SK-N-SH (cell line): ENCODE measurements at regions not wholly inside any gene's neighbourhood (a gene's known extent, or its start where the extent isn't known, plus 50 kb on each side); places are given as distances from the start of the nearest gene placed in this dataset.

Source experiments
- CTCF ChIA-PET: fragments of 300-600, 350-600 bp; formaldehyde crosslinking; extraction: SDS; loops from one replicate; lab custom pipeline; 2021; lab: Yijun Ruan, JAX
- POLR2A ChIA-PET: fragments of 350-600 bp; sonication (Branson Sonifier 250); formaldehyde crosslinking; extraction: SDS; loops from one replicate; lab custom pipeline; 2020; ENCODE audit warnings: antibody characterized with exemption, inconsistent platforms; lab: Yijun Ruan, JAX
- DNase-seq: peaks from one replicate; pipeline ENCODE4 v3.0.0; 2012
- H2AFZ ChIP-seq: fragments of 200-600 bp; sonication (generic); 2 replicates; pipeline ENCODE4 v1.8.1; 2016; ENCODE audit warnings: antibody characterized with exemption, mild to moderate bottlenecking, low read depth
- H3F3A ChIP-seq: fragments of 200-600 bp; sonication (generic); replicated peaks from 2 replicates; pipeline ENCODE3; 2016; ENCODE audit warnings: antibody characterized with exemption, mild to moderate bottlenecking; ENCODE audit not compliant: insufficient read depth
- H3K27ac ChIP-seq, 2 experiments: fragments of 200-500 bp in 1 of 2; fragments of 200-600 bp in 1 of 2; sonication (Bioruptor generic) in 1 of 2; sonication (generic), shearing (Covaris generic) in 1 of 2; 2 replicates each; pipeline versions ENCODE4 v1.5.1 to v1.6.1; 2014 to 2016; ENCODE audit warnings: low read depth in 2 of 2, inconsistent platforms in 1 of 2, low read length in 1 of 2, mild to moderate bottlenecking in 1 of 2, mixed read lengths in 1 of 2
- H3K27me3 ChIP-seq: fragments of 200-600 bp; sonication (generic), shearing (Covaris generic); 2 replicates; pipeline ENCODE4 v1.6.1; 2016; ENCODE audit warnings: mixed run types; ENCODE audit not compliant: insufficient read depth
- H3K36me3 ChIP-seq, 2 experiments: fragments of 200-500 bp in 1 of 2; fragments of 200-600 bp in 1 of 2; sonication (Bioruptor generic) in 1 of 2; sonication (generic) in 1 of 2; replicated peaks in 1 of 2; 2 replicates each; pipeline versions ENCODE3 to v1.5.1; 2014 to 2016; ENCODE audit warnings: low read length in 1 of 2, mild to moderate bottlenecking in 1 of 2; ENCODE audit not compliant: insufficient read depth in 2 of 2, control insufficient read depth in 1 of 2
- H3K4me1 ChIP-seq, 2 experiments: fragments of 200-500 bp in 1 of 2; fragments of 200-600 bp in 1 of 2; sonication (Bioruptor generic) in 1 of 2; sonication (generic), shearing (Covaris generic) in 1 of 2; 2 replicates each; pipeline versions ENCODE4 v1.5.1 to v1.6.1; 2014 to 2016; ENCODE audit warnings: low read depth in 1 of 2, low read length in 1 of 2, mixed run types in 1 of 2; ENCODE audit not compliant: insufficient read depth in 2 of 2, control insufficient read depth in 1 of 2
- H3K4me2 ChIP-seq: fragments of 200-600 bp; sonication (generic), shearing (Covaris generic); 2 replicates; pipeline ENCODE4 v1.6.1; 2017; ENCODE audit warnings: mixed run types
- H3K4me3 ChIP-seq, 2 experiments: fragments of 200-500 bp in 1 of 2; fragments of 200-600 bp in 1 of 2; sonication (Bioruptor generic) in 1 of 2; sonication (generic), shearing (Covaris generic) in 1 of 2; 2 replicates each; pipeline versions ENCODE4 v1.5.1 to v1.8.1; 2014 to 2016; ENCODE audit warnings: low read depth in 2 of 2, inconsistent platforms in 1 of 2, low read length in 1 of 2, mild to moderate bottlenecking in 1 of 2, mixed read lengths in 1 of 2, moderate library complexity in 1 of 2
- H3K79me2 ChIP-seq: fragments of 200-600 bp; sonication (generic); 2 replicates; pipeline ENCODE4 v1.8.1; 2017; ENCODE audit warnings: mild to moderate bottlenecking; ENCODE audit not compliant: insufficient read depth
- H3K9ac ChIP-seq: fragments of 200-600 bp; sonication (generic); 2 replicates; pipeline ENCODE4 v1.6.1; 2017; ENCODE audit warnings: mixed run types
- H3K9me2 ChIP-seq: fragments of 200-600 bp; sonication (generic); 2 replicates; pipeline ENCODE4 v1.6.1; 2017; ENCODE audit warnings: mixed run types
- H3K9me3 ChIP-seq: fragments of 200-600 bp; sonication (generic); 2 replicates; pipeline ENCODE4 v1.6.1; 2017; ENCODE audit warnings: mixed run types, mild to moderate bottlenecking, moderate library complexity
- H4K20me1 ChIP-seq: fragments of 200-600 bp; sonication (generic); 2 replicates; pipeline ENCODE4 v1.6.1; 2017; ENCODE audit warnings: mild to moderate bottlenecking, mixed run types; ENCODE audit not compliant: insufficient read depth
- ELF1 ChIP-seq: IDR thresholded peaks from 2 replicates; pipeline ENCODE4 v1.4.0; 2012
- EP300 ChIP-seq, 2 experiments: IDR thresholded peaks; 2 replicates each; pipeline versions ENCODE4 v1.4.0 to v1.6.1; 2012; ENCODE audit warnings: borderline replicate concordance in 1 of 2, low read depth in 1 of 2, low read length in 1 of 2
- EZH2phosphoT487 ChIP-seq: fragments of 200-600 bp; sonication (generic); IDR thresholded peaks from 2 replicates; pipeline ENCODE4 v1.6.1; 2017; ENCODE audit warnings: low read depth, mixed run types, mild to moderate bottlenecking, antibody characterized with exemption, moderate library complexity, borderline replicate concordance
- GABPA ChIP-seq: IDR thresholded peaks from 2 replicates; pipeline ENCODE4 v1.4.0; 2012; ENCODE audit warnings: low read depth, mild to moderate bottlenecking
- JUND ChIP-seq: IDR thresholded peaks from 2 replicates; pipeline ENCODE4 v1.4.0; 2012
- MAX ChIP-seq: IDR thresholded peaks from 2 replicates; pipeline ENCODE4 v1.4.0; 2012; ENCODE audit warnings: low read depth
- MEF2A ChIP-seq: IDR thresholded peaks from 2 replicates; pipeline ENCODE4 v1.4.0; 2012; ENCODE audit warnings: low read depth, borderline replicate concordance
- POLR2AphosphoS5 ChIP-seq: IDR thresholded peaks from 2 replicates; pipeline ENCODE4 v1.6.1; 2012; ENCODE audit warnings: low read depth, low read length
- RCOR1 ChIP-seq: fragments of 150-350 bp; IDR thresholded peaks from 2 replicates; pipeline ENCODE4 v1.6.1; 2017; ENCODE audit warnings: antibody characterized with exemption, low read length
- RFX5 ChIP-seq: IDR thresholded peaks from 2 replicates; pipeline ENCODE4 v1.6.1; 2012; ENCODE audit warnings: mild to moderate bottlenecking, improper control_type of control experiment, low read length
- TAF1 ChIP-seq: IDR thresholded peaks from 2 replicates; pipeline ENCODE4 v1.6.1; 2012; ENCODE audit warnings: low read depth, mild to moderate bottlenecking, low read length, moderate library complexity, borderline replicate concordance
- TCF12 ChIP-seq: IDR thresholded peaks from 2 replicates; pipeline ENCODE4 v1.4.0; 2012
- YY1 ChIP-seq: IDR thresholded peaks from 2 replicates; pipeline ENCODE4 v1.4.0; 2012; ENCODE audit warnings: low read depth, mild to moderate bottlenecking
- WGBS: methylation state at CpG from one replicate; pipeline ENCODE4 v1.1.6; 2017; ENCODE audit warnings: low lambda C conversion rate; 5-methylcytosine and 5-hydroxymethylcytosine counted together
- TF ChIP-seq, protein P1 (sequence below): fragments of 150-350 bp; IDR thresholded peaks from 2 replicates; pipeline ENCODE4 v1.6.1; 2016; ENCODE audit warnings: mild to moderate bottlenecking, low read depth, low read length
- TF ChIP-seq, protein P2 (sequence below): IDR thresholded peaks from 2 replicates; pipeline ENCODE4 v1.6.1; 2012; ENCODE audit warnings: mild to moderate bottlenecking, low read depth, low read length, moderate library complexity
- TF ChIP-seq, protein P3 (sequence below): IDR thresholded peaks from 2 replicates; pipeline ENCODE4; 2012

DNA sequence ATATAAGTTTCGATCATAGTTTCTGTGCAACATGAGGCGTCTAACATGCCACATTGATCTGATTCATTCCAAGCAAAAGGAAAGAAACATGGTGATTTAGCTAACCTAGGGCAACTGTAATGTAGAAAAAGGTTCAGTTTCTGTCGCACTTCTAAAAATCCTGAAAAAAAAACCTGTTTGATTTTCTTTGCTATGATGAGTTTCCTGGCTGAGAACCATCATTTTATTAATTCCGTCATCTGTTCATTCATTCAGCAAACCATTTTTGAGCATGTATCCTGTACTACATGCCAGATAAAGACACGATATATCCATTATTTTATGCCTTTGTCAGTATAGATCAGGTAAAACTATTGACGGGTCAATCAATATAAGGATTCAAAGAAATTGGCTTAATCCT is 932.6 kb downstream of the GALC start:
- 27% methylated on average over 6 of the region's 6 CpGs for WGBS
- POLR2A ChIA-PET = no interaction called here

GRCh38 chr14:87059060-87059839 is 933.7 kb downstream of the GALC start:
- H3K4me2 ChIP-seq = no peak overlapping the region
- no peaks in the 10 kb centered on the region for H4K20me1 ChIP-seq
- no peaks in the 10 kb centered on the region for H3K36me3 ChIP-seq
- H3K4me1 ChIP-seq = no peaks in the 10 kb centered on the region
- H3K9me3 ChIP-seq = no peaks in the 10 kb centered on the region
- H2AFZ ChIP-seq = no peak overlapping the region
- no peaks in the 10 kb centered on the region for H3F3A ChIP-seq
- H3K9me2 ChIP-seq = no peaks in the 10 kb centered on the region
- no peak overlapping the region for H3K4me3 ChIP-seq
- no peaks in the 10 kb centered on the region for H3K79me2 ChIP-seq
- no peaks in the 10 kb centered on the region for H3K27me3 ChIP-seq
- H3K9ac ChIP-seq = no peak overlapping the region
- ChIA-PET CTCF (no interaction called here), POLR2A (no interaction called here)
- no peak overlapping the region for H3K27ac ChIP-seq
- WGBS = 3% methylated on average over 5 of the region's 5 CpGs
- TF ChIP-seq TAF1 (no peak), JUND (no peak), POLR2AphosphoS5 (no peak), EZH2phosphoT487 (no peak), TCF12 (no peak), EP300 (IDR thresholded peaks at IDR 0.05; ENCODE audit: borderline replicate concordance in 1 of 2, low read depth in 1 of 2, low read length in 1 of 2) (no peak), MEF2A (no peak), YY1 (no peak), RCOR1 (no peak)
- TF ChIP-seq, protein P1, sequence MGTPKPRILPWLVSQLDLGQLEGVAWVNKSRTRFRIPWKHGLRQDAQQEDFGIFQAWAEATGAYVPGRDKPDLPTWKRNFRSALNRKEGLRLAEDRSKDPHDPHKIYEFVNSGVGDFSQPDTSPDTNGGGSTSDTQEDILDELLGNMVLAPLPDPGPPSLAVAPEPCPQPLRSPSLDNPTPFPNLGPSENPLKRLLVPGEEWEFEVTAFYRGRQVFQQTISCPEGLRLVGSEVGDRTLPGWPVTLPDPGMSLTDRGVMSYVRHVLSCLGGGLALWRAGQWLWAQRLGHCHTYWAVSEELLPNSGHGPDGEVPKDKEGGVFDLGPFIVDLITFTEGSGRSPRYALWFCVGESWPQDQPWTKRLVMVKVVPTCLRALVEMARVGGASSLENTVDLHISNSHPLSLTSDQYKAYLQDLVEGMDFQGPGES = no peak
- TF ChIP-seq, protein P2, sequence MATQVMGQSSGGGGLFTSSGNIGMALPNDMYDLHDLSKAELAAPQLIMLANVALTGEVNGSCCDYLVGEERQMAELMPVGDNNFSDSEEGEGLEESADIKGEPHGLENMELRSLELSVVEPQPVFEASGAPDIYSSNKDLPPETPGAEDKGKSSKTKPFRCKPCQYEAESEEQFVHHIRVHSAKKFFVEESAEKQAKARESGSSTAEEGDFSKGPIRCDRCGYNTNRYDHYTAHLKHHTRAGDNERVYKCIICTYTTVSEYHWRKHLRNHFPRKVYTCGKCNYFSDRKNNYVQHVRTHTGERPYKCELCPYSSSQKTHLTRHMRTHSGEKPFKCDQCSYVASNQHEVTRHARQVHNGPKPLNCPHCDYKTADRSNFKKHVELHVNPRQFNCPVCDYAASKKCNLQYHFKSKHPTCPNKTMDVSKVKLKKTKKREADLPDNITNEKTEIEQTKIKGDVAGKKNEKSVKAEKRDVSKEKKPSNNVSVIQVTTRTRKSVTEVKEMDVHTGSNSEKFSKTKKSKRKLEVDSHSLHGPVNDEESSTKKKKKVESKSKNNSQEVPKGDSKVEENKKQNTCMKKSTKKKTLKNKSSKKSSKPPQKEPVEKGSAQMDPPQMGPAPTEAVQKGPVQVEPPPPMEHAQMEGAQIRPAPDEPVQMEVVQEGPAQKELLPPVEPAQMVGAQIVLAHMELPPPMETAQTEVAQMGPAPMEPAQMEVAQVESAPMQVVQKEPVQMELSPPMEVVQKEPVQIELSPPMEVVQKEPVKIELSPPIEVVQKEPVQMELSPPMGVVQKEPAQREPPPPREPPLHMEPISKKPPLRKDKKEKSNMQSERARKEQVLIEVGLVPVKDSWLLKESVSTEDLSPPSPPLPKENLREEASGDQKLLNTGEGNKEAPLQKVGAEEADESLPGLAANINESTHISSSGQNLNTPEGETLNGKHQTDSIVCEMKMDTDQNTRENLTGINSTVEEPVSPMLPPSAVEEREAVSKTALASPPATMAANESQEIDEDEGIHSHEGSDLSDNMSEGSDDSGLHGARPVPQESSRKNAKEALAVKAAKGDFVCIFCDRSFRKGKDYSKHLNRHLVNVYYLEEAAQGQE = no peak
- TF ChIP-seq, protein P3, sequence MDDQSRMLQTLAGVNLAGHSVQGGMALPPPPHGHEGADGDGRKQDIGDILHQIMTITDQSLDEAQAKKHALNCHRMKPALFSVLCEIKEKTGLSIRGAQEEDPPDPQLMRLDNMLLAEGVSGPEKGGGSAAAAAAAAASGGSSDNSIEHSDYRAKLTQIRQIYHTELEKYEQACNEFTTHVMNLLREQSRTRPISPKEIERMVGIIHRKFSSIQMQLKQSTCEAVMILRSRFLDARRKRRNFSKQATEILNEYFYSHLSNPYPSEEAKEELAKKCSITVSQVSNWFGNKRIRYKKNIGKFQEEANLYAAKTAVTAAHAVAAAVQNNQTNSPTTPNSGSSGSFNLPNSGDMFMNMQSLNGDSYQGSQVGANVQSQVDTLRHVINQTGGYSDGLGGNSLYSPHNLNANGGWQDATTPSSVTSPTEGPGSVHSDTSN = no peak
- DNase-seq = no peak

More for the DNA sequence above, 932.6 kb downstream of the GALC start:
- Histone ChIP-seq H3K36me3 (no peaks in the 10 kb centered on the region), H3F3A (no peaks in the 10 kb centered on the region), H3K27ac (no peak overlapping the region), H2AFZ (no peak overlapping the region), H4K20me1 (no peaks in the 10 kb centered on the region), H3K79me2 (no peaks in the 10 kb centered on the region), H3K27me3 (no peaks in the 10 kb centered on the region), H3K4me1 (no peaks in the 10 kb centered on the region), H3K4me3 (no peak overlapping the region), H3K9me3 (no peaks in the 10 kb centered on the region), H3K9ac (no peak overlapping the region), H3K9me2 (no peaks in the 10 kb centered on the region), H3K4me2 (no peak overlapping the region)
- TF ChIP-seq, protein P3 = no peak
- no peak for TF ChIP-seq TCF12
- no peak for TF ChIP-seq MAX
- no peak for TF ChIP-seq EZH2phosphoT487
- no peak for TF ChIP-seq ELF1
- no peak for TF ChIP-seq GABPA
- no peak for TF ChIP-seq RFX5
- DNase-seq = no peak
- CTCF ChIA-PET = no interaction called here
